Astrocyte (in vitro differentiated cells and primary cell): ENCODE measurements at regions not wholly inside any gene's neighbourhood (a gene's known extent, or its start where the extent isn't known, plus 50 kb on each side); places are given as distances from the start of the nearest gene placed in this dataset.

Source experiments
- DNase-seq: peaks from one replicate; pipeline ENCODE4 v3.0.0-alpha.2; 2010; ENCODE audit warnings: low read depth
- FAIRE-seq: peaks from 2 replicates; lab custom pipeline; 2011; peaks lifted over from hg19 to GRCh38; lab: Jason Lieb, UNC
- H2AFZ ChIP-seq: 2 replicates; pipeline ENCODE4 v1.6.0; 2012; ENCODE audit warnings: low read depth, low read length, inconsistent platforms
- H3K27ac ChIP-seq: 2 replicates; pipeline ENCODE4 v1.5.1; 2011; ENCODE audit warnings: low read depth, low read length, inconsistent platforms
- H3K27me3 ChIP-seq: 2 replicates; pipeline ENCODE4 v1.6.0; 2011; ENCODE audit warnings: low read length, inconsistent platforms; ENCODE audit not compliant: insufficient read depth
- H3K36me3 ChIP-seq: 2 replicates; pipeline ENCODE4 v1.5.1; 2011; ENCODE audit warnings: low read length, inconsistent platforms; ENCODE audit not compliant: insufficient read depth
- H3K4me1 ChIP-seq: 2 replicates; pipeline ENCODE4 v1.5.1; 2011; ENCODE audit warnings: low read length, inconsistent platforms; ENCODE audit not compliant: insufficient read depth
- H3K4me2 ChIP-seq: 2 replicates; pipeline ENCODE4 v1.6.0; 2012; ENCODE audit warnings: low read length, inconsistent platforms
- H3K4me3 ChIP-seq: 2 replicates; pipeline ENCODE4 v1.5.1; 2011; ENCODE audit warnings: low read depth, mild to moderate bottlenecking, low read length, inconsistent platforms; ENCODE audit not compliant: insufficient read depth
- H3K79me2 ChIP-seq: 2 replicates; pipeline ENCODE4 v1.6.0; 2012; ENCODE audit warnings: mild to moderate bottlenecking, low read length, inconsistent platforms; ENCODE audit not compliant: insufficient read depth
- H3K9ac ChIP-seq: 2 replicates; pipeline ENCODE4 v1.6.0; 2012; ENCODE audit warnings: mild to moderate bottlenecking, low read length, inconsistent platforms
- H3K9me3 ChIP-seq: 2 replicates; pipeline ENCODE4 v1.5.1; 2012; ENCODE audit warnings: low read depth, mild to moderate bottlenecking, low read length, inconsistent platforms; ENCODE audit not compliant: insufficient read depth
- H4K20me1 ChIP-seq: 2 replicates; pipeline ENCODE4 v1.6.0; 2012; ENCODE audit warnings: low read length, inconsistent platforms; ENCODE audit not compliant: insufficient read depth
- H3K27ac Mint-ChIP-seq: one replicate; pipeline ENCODE4 v1.8.0; 2021; ENCODE audit warnings: mild to moderate bottlenecking, mixed read lengths; ENCODE audit not compliant: unreplicated experiment
- H3K27me3 Mint-ChIP-seq: one replicate; pipeline ENCODE4 v1.8.0; 2021; ENCODE audit warnings: low read depth, mixed read lengths; ENCODE audit not compliant: unreplicated experiment
- H3K36me3 Mint-ChIP-seq: one replicate; pipeline ENCODE4 v1.8.0; 2021; ENCODE audit warnings: low read depth, mixed read lengths; ENCODE audit not compliant: unreplicated experiment
- H3K4me1 Mint-ChIP-seq: one replicate; pipeline ENCODE4 v1.8.0; 2021; ENCODE audit warnings: low read depth, mixed read lengths; ENCODE audit not compliant: unreplicated experiment
- H3K4me3 Mint-ChIP-seq: one replicate; pipeline ENCODE4 v1.8.0; 2021; ENCODE audit warnings: mild to moderate bottlenecking, moderate library complexity, mixed read lengths; ENCODE audit not compliant: unreplicated experiment
- H3K9me3 Mint-ChIP-seq: one replicate; pipeline ENCODE4 v1.8.0; 2021; ENCODE audit warnings: mild to moderate bottlenecking, mixed read lengths; ENCODE audit not compliant: unreplicated experiment
- CTCF ChIP-seq: IDR thresholded peaks from 2 replicates; pipeline ENCODE4 v1.5.1; 2011; ENCODE audit warnings: low read depth, mild to moderate bottlenecking, inconsistent platforms, low read length, moderate library complexity; ENCODE audit not compliant: insufficient read depth
- EZH2 ChIP-seq: IDR thresholded peaks from 2 replicates; pipeline ENCODE4 v1.6.1; 2012; ENCODE audit warnings: mild to moderate bottlenecking, low read length, inconsistent platforms; ENCODE audit not compliant: insufficient read depth

DNA sequence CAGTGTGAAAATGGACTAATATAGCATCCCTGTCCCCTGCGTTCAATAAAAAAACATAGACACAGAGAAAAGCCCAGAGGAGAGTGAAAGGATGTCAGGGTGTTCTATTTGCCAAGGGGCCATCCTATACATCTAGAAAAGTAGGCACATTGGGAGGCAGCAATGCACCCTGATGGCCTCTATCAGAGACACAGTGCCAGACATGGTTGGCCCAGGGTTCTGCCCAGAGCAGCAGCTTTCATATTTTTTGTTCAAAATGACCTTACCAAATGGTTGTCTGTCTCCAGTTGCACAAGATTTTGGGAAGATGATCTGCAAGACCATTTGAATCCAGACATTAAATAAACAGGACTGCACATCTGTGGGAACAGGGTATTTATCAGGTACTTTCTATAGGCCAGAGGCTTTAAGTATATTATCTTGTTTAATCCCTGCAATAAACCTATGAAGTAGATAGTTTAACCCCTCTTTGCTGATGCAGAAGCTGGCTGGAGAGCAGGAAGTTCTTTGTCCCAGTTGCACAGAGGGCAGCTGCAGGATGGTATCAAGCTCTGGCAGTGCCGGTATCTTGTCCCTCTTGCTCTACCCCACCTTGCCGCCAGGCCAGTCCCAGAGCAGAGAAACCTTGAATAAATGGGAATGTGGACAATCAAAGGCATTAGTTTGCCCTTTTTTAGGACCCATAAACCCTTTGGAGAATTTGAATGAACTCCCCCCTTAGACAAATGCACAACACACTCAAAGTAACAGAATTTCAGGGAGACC, 171.8 kb upstream of the PWP1 start:
- H3K9ac ChIP-seq: no peak overlapping the region
- no peak overlapping the region for H3K27ac Mint-ChIP-seq
- no peak overlapping the region for H3K4me3 ChIP-seq
- H3K27me3 ChIP-seq: no peaks in the 10 kb centered on the region
- H3K9me3 Mint-ChIP-seq: no peaks in the 10 kb centered on the region
- H4K20me1 ChIP-seq: no peaks in the 10 kb centered on the region
- H3K27me3 Mint-ChIP-seq: no peaks in the 10 kb centered on the region
- peaks cover 11% of the 10 kb centered on the region for H3K4me1 Mint-ChIP-seq
- no peak for TF ChIP-seq EZH2
- TF ChIP-seq CTCF: no peak
- no peak overlapping the region for H2AFZ ChIP-seq
- H3K9me3 ChIP-seq: no peaks in the 10 kb centered on the region
- no peaks in the 10 kb centered on the region for H3K36me3 Mint-ChIP-seq
- no peak overlapping the region for H3K4me2 ChIP-seq
- no peaks in the 10 kb centered on the region for H3K36me3 ChIP-seq
- no peak overlapping the region for H3K27ac ChIP-seq
- no peaks in the 10 kb centered on the region for H3K79me2 ChIP-seq
- H3K4me3 Mint-ChIP-seq: no peak overlapping the region
- peaks cover 15% of the 10 kb centered on the region for H3K4me1 ChIP-seq
- DNase-seq: no peak
- no peak for FAIRE-seq

DNA sequence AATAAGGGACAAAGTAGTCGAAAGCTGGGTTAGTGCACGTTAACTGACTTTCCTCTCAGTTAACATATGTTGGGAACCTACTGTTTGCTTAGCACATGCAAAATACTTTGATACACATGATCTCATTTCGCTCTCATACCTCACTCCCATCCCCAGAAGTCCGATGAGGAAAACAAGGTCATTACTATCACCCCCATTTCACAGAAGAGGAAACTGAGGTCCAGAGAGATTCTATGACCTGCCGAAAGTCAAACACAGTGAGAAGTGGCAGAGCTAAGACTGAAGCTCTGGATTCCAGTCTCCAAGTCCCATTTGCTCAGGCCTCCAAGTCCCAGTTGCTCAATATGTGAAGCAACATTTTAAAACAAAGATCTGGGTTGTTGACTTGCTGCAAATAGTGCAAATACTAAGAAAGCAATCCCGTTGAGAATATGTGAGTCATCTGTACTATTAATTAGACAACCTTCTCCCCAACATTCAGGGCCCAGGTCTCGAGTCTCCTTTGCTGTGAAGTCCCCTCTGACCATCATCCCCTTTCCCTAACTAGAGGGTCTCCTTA, 170.6 kb upstream of the PWP1 start:
- Histone ChIP-seq H4K20me1 (no peaks in the 10 kb centered on the region), H3K27ac (peak overlapping the region; percentile 90), H3K4me3 (no peak overlapping the region), H2AFZ (peak overlapping the region; percentile 37), H3K9ac (peak overlapping the region; percentile 54), H3K4me1 (peaks cover 15% of the 10 kb centered on the region), H3K79me2 (no peaks in the 10 kb centered on the region), H3K4me2 (peak overlapping the region; percentile 70), H3K27me3 (no peaks in the 10 kb centered on the region), H3K9me3 (no peaks in the 10 kb centered on the region), H3K36me3 (no peaks in the 10 kb centered on the region)
- TF ChIP-seq EZH2 (no peak), CTCF (no peak)
- peak overlapping the region; percentile 95 for H3K27ac Mint-ChIP-seq
- H3K4me3 Mint-ChIP-seq: no peak overlapping the region
- H3K9me3 Mint-ChIP-seq: no peaks in the 10 kb centered on the region
- H3K27me3 Mint-ChIP-seq: no peaks in the 10 kb centered on the region
- peaks cover 11% of the 10 kb centered on the region for H3K4me1 Mint-ChIP-seq
- no peak for FAIRE-seq
- no peaks in the 10 kb centered on the region for H3K36me3 Mint-ChIP-seq
- DNase-seq: no peak
